Erythroblast (primary cell): ENCODE measurements at regions not wholly inside any gene's neighbourhood (a gene's known extent, or its start where the extent isn't known, plus 50 kb on each side); places are given as distances from the start of the nearest gene placed in this dataset.

Source experiments
- GATA1 ChIP-seq: IDR thresholded peaks from 2 replicates; pipeline ENCODE4 v1.6.1; 2011; ENCODE audit warnings: low read depth, mild to moderate bottlenecking, control low read depth, low read length, moderate library complexity
- POLR2A ChIP-seq: IDR thresholded peaks from 2 replicates; pipeline ENCODE4 v1.6.1; 2011; ENCODE audit warnings: mild to moderate bottlenecking, low read length

DNA sequence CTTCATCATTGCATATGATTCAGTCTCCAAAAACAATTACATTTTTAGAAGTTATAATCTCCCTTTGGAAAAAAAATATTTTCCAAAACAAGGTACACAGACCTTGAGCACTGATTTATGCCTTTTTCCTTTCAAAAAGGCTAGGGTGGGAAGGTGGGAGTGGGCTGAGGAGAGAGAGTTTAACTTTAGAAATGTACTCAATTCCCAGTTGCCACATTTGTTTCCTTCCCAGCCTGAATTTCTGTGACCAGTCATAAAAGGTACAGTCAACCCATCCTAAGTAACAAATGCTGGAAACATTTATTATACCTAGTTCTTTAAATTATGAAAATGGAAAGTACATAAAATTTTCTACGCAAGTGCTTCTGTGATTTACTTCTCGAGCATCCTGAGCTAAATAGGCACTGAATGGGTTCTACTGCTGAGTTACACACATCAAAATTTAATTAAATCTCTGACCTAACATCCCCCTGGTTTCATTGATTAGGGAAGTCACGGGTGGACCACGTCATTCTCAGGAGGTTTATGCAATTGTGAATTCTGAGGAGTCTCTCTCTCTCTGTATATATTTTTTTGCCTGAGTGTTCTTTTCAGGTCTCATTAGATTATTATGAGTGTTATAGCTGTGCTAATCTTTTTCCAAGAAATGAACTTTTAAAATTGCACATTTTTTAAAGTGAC, 371.8 kb downstream of the BTG1 start:
- TF ChIP-seq POLR2A (no peak), GATA1 (no peak)
